DND-41 (cell line): ENCODE measurements at regions not wholly inside any gene's neighbourhood (a gene's known extent, or its start where the extent isn't known, plus 50 kb on each side); places are given as distances from the start of the nearest gene placed in this dataset.

ENCODE experiments used
- CTCF ChIP-seq: IDR thresholded peaks from 2 replicates; pipeline ENCODE4 v1.5.1; 2012; ENCODE audit warnings: borderline replicate concordance, low read length, moderate library complexity, mild to moderate bottlenecking; ENCODE audit not compliant: poor library complexity, severe bottlenecking; ENCODE audit errors: extremely low read depth
- EZH2 ChIP-seq: IDR thresholded peaks from 3 replicates; pipeline ENCODE4 v1.6.1; 2012; ENCODE audit warnings: borderline replicate concordance, low read depth, mild to moderate bottlenecking, moderate library complexity, low read length, inconsistent platforms; ENCODE audit not compliant: severe bottlenecking

GRCh38 chr11:31969359-31969702, 121.5 kb upstream of the RCN1 start:
- no peak for TF ChIP-seq CTCF
- TF ChIP-seq EZH2, result no peak
